ENCODE measurements at regions not wholly inside any gene's neighbourhood (a gene's known extent, or its start where the extent isn't known, plus 50 kb on each side); places are given as distances from the start of the nearest gene placed in this dataset.

DNA sequence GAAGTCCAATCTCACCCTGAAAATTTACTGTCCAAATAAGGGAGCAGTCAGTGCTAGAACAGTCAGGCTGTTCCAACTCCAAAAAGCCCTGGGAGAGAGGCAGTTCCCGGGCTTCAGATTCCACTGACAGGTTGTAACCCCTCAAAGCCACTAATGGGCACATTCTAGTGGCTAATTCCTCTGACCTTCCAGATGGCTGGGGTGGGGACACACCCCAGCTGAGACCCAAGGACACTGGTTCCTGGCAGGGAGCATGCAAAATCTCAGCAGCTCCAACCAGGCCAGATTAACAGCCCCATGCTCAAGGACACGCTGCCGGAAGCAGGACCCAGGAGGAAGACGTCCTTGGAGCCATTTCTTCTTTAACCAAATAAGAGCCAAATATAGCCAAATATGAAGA, 92.7 kb downstream of the RPL27A start:
- TF ChIP-seq ZNF384 (IDR thresholded peaks at IDR 0.05; ENCODE audit: low read depth, low read length) (no peak), NR2C1 (IDR thresholded peaks at IDR 0.05) (no peak), NR2C1 (tag; IDR thresholded peaks at IDR 0.05) (no peak), SP2 (IDR thresholded peaks at IDR 0.05; ENCODE audit: extremely low read depth, low read depth, low read length, poor library complexity, severe bottlenecking) (no peak), MTA2 (IDR thresholded peaks at IDR 0.05; ENCODE audit: low read depth) (no peak)
- TF ChIP-seq, protein P1, sequence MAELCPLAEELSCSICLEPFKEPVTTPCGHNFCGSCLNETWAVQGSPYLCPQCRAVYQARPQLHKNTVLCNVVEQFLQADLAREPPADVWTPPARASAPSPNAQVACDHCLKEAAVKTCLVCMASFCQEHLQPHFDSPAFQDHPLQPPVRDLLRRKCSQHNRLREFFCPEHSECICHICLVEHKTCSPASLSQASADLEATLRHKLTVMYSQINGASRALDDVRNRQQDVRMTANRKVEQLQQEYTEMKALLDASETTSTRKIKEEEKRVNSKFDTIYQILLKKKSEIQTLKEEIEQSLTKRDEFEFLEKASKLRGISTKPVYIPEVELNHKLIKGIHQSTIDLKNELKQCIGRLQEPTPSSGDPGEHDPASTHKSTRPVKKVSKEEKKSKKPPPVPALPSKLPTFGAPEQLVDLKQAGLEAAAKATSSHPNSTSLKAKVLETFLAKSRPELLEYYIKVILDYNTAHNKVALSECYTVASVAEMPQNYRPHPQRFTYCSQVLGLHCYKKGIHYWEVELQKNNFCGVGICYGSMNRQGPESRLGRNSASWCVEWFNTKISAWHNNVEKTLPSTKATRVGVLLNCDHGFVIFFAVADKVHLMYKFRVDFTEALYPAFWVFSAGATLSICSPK (IDR thresholded peaks at IDR 0.05; ENCODE audit: borderline replicate concordance) = no peak
- TF ChIP-seq, protein P2, sequence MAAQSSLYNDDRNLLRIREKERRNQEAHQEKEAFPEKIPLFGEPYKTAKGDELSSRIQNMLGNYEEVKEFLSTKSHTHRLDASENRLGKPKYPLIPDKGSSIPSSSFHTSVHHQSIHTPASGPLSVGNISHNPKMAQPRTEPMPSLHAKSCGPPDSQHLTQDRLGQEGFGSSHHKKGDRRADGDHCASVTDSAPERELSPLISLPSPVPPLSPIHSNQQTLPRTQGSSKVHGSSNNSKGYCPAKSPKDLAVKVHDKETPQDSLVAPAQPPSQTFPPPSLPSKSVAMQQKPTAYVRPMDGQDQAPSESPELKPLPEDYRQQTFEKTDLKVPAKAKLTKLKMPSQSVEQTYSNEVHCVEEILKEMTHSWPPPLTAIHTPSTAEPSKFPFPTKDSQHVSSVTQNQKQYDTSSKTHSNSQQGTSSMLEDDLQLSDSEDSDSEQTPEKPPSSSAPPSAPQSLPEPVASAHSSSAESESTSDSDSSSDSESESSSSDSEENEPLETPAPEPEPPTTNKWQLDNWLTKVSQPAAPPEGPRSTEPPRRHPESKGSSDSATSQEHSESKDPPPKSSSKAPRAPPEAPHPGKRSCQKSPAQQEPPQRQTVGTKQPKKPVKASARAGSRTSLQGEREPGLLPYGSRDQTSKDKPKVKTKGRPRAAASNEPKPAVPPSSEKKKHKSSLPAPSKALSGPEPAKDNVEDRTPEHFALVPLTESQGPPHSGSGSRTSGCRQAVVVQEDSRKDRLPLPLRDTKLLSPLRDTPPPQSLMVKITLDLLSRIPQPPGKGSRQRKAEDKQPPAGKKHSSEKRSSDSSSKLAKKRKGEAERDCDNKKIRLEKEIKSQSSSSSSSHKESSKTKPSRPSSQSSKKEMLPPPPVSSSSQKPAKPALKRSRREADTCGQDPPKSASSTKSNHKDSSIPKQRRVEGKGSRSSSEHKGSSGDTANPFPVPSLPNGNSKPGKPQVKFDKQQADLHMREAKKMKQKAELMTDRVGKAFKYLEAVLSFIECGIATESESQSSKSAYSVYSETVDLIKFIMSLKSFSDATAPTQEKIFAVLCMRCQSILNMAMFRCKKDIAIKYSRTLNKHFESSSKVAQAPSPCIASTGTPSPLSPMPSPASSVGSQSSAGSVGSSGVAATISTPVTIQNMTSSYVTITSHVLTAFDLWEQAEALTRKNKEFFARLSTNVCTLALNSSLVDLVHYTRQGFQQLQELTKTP (IDR thresholded peaks at IDR 0.05; ENCODE audit: low read depth in 1 of 2, partially characterized antibody in 2 of 2) = no peak
- FAIRE-seq (no peak), DNase-seq (ENCODE audit: extremely low read depth in 1 of 4, low spot score in 3 of 4) (no peak), ATAC-seq (no peak)
- Histone ChIP-seq H3K9me1 (ENCODE audit: control insufficient read depth, insufficient read depth, low read length) (no peaks in the 10 kb centered on the region), H3K27me3 (ENCODE audit: control insufficient read depth in 2 of 2, insufficient read depth in 2 of 2, low read length in 2 of 2) (peaks cover 7 to 54% of the 10 kb centered on the region in 2 experiments; a peak in 3 of 5 replicates), H3K9ac (ENCODE audit: insufficient read depth in 1 of 2, low read depth in 2 of 2, low read length in 2 of 2) (no peak overlapping the region), H2AFZ (ENCODE audit: low read depth, low read length) (no peak overlapping the region), H3K4me2 (ENCODE audit: insufficient read depth, low read length) (no peak overlapping the region), H3K4me1 (replicated peaks in 1 of 2; ENCODE audit: control insufficient read depth in 2 of 2, insufficient read depth in 2 of 2, low read length in 2 of 2) (no peaks in the 10 kb centered on the region), H3K4me3 (no peak overlapping the region), H3K36me3 (ENCODE audit: control insufficient read depth, insufficient read depth, low read length) (no peaks in the 10 kb centered on the region), H3K79me2 (ENCODE audit: control insufficient read depth, insufficient read depth, low read length) (no peaks in the 10 kb centered on the region), H4K20me1 (replicated peaks; ENCODE audit: control insufficient read depth, insufficient read depth, low read length) (no peaks in the 10 kb centered on the region), H3K9me3 (replicated peaks; ENCODE audit: control insufficient read depth, insufficient read depth, low read depth, low read length) (no peaks in the 10 kb centered on the region), H3K27ac (ENCODE audit: extremely low read depth, low read depth, low read length) (no peak overlapping the region)
- intact Hi-C loops (cut with micrococcal nuclease) = no loop called here
- ChIA-PET CTCF (ENCODE audit: low intra/inter-chr PET ratio) (no interaction called here), POLR2A (interaction anchor here (0.6 kb wide), 1 partner anchor 795 kb away, joined by 3 read pairs; no protein-coding TSS in a partner anchor)
- BruUV-seq (replicated peaks) = no TSS peak
- WGBS (ENCODE audit: insufficient coverage, low coverage, missing lambda C conversion rate) = 12% methylated on average over 4 of the region's 4 CpGs
- in situ Hi-C loops (cut with MboI) = no loop called here

Data from K562 (cell line).